Tibial nerve (tissue), 4 donors: ENCODE measurements at regions not wholly inside any gene's neighbourhood (a gene's known extent, or its start where the extent isn't known, plus 50 kb on each side); places are given as distances from the start of the nearest gene placed in this dataset.

Source experiments
- EP300 ChIP-seq, 2 donors: sonication (generic); formaldehyde crosslinking; IDR thresholded peaks; one replicate each; pipeline ENCODE4 v1.6.1; 2017; ENCODE audit warnings: antibody characterized with exemption in 2 of 2, mild to moderate bottlenecking in 1 of 2
- POLR2A ChIP-seq, 2 donors: fragments of 450-650 bp; IDR thresholded peaks; one replicate each; pipeline ENCODE4 v1.6.1; 2017; ENCODE audit warnings: antibody characterized with exemption in 2 of 2, mild to moderate bottlenecking in 2 of 2, moderate library complexity in 2 of 2
- TF ChIP-seq, protein P1 (sequence below), 5 experiments: fragments of 200-600 bp in 3 of 5; fragments of 450-650 bp in 2 of 5; sonication (generic) in 3 of 5; IDR thresholded peaks; one replicate each; pipeline ENCODE4 v1.5.1; 2016 to 2019; ENCODE audit warnings: antibody characterized with exemption in 5 of 5, mild to moderate bottlenecking in 3 of 5, moderate library complexity in 2 of 5

DNA sequence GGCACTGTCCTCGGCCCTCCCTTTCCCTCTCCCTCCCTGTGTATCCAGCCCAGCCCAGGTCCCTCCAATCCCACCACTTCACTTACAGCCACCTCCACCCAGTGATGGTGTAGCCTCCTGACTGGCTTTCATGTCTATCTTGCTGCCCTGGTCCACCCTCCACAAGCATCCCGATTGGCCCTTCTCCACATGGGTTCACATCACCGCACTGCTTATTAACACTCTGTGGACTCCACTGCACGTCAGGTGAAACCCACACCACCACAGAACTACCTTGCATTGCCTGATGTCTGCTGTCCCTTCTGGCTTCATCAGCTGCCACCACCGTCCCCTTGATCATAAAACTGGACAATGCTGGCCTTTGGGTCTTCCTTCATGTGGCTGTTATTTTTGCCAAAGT is 220.4 kb upstream of the ARID1B start:
- TF ChIP-seq, protein P1, sequence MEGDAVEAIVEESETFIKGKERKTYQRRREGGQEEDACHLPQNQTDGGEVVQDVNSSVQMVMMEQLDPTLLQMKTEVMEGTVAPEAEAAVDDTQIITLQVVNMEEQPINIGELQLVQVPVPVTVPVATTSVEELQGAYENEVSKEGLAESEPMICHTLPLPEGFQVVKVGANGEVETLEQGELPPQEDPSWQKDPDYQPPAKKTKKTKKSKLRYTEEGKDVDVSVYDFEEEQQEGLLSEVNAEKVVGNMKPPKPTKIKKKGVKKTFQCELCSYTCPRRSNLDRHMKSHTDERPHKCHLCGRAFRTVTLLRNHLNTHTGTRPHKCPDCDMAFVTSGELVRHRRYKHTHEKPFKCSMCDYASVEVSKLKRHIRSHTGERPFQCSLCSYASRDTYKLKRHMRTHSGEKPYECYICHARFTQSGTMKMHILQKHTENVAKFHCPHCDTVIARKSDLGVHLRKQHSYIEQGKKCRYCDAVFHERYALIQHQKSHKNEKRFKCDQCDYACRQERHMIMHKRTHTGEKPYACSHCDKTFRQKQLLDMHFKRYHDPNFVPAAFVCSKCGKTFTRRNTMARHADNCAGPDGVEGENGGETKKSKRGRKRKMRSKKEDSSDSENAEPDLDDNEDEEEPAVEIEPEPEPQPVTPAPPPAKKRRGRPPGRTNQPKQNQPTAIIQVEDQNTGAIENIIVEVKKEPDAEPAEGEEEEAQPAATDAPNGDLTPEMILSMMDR (IDR thresholded peaks at IDR 0.05): no peak
- TF ChIP-seq POLR2A (IDR thresholded peaks at IDR 0.05) (no peak), EP300 (IDR thresholded peaks at IDR 0.05) (no peak)
